Suprapubic skin (tissue), 4 donors: ENCODE measurements at regions not wholly inside any gene's neighbourhood (a gene's known extent, or its start where the extent isn't known, plus 50 kb on each side); places are given as distances from the start of the nearest gene placed in this dataset.

Experiments used
- DNase-seq, 2 donors: peaks; one replicate each; pipeline ENCODE4 v3.0.0-alpha.2; 2019; ENCODE audit warnings: low spot score in 2 of 2
- H3K27ac ChIP-seq: fragments of 200-600 bp; sonication (generic); one replicate; pipeline ENCODE4 v1.5.1; 2019
- H3K27me3 ChIP-seq: fragments of 200-600 bp; sonication (generic); one replicate; pipeline ENCODE4 v1.5.1; 2019
- H3K36me3 ChIP-seq: fragments of 200-600 bp; sonication (generic); one replicate; pipeline ENCODE4 v1.5.1; 2019
- H3K4me1 ChIP-seq: fragments of 200-600 bp; sonication (generic); one replicate; pipeline ENCODE4 v1.5.1; 2019
- H3K4me3 ChIP-seq: fragments of 200-600 bp; sonication (generic); one replicate; pipeline ENCODE4 v1.5.1; 2019; ENCODE audit warnings: mild to moderate bottlenecking
- H3K9me3 ChIP-seq: fragments of 200-600 bp; sonication (generic); one replicate; pipeline ENCODE4 v1.5.1; 2019
- EP300 ChIP-seq: sonication (generic); formaldehyde crosslinking; IDR thresholded peaks from one replicate; pipeline ENCODE4 v1.6.1; 2017; ENCODE audit warnings: antibody characterized with exemption
- POLR2A ChIP-seq, 2 donors: fragments of 450-650 bp; IDR thresholded peaks; one replicate each; pipeline ENCODE4 v1.6.1; 2017; ENCODE audit warnings: antibody characterized with exemption in 2 of 2, mild to moderate bottlenecking in 2 of 2, moderate library complexity in 2 of 2
- POLR2AphosphoS5 ChIP-seq, 3 donors: sonication (generic); formaldehyde crosslinking; IDR thresholded peaks; one replicate each; pipeline ENCODE4 v1.6.1; 2017; ENCODE audit warnings: antibody characterized with exemption in 3 of 3
- WGBS: methylation state at CpG from one replicate; pipeline ENCODE4 v1.1.5; 2018; 5-methylcytosine and 5-hydroxymethylcytosine counted together
- TF ChIP-seq, protein P1 (sequence below), 2 donors: fragments of 200-600 bp in 1 of 2; fragments of 450-650 bp in 1 of 2; sonication (generic) in 1 of 2; IDR thresholded peaks; one replicate each; pipeline ENCODE4 v1.5.1; 2016 to 2019; ENCODE audit warnings: antibody characterized with exemption in 2 of 2, mild to moderate bottlenecking in 1 of 2, moderate library complexity in 1 of 2

DNA sequence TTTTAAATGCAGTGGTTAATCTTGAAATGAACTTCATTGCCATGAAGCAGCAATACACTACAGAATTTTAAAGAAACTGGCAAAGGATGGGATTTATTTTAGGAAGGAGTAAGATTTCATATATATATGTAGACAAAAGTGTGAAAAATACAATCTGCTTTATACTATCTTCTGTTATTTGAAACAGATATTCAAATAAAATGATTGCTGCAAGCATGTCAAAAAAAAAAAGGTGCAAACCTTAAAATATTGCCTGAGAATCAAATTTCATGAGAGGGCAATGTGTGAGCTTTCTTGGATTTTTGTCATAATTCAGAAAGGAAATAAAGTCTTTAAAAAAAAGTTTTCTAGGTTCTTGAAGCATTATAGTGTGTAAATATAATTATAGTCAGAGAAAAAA, 705.0 kb upstream of the CDH10 start:
- TF ChIP-seq, protein P1, sequence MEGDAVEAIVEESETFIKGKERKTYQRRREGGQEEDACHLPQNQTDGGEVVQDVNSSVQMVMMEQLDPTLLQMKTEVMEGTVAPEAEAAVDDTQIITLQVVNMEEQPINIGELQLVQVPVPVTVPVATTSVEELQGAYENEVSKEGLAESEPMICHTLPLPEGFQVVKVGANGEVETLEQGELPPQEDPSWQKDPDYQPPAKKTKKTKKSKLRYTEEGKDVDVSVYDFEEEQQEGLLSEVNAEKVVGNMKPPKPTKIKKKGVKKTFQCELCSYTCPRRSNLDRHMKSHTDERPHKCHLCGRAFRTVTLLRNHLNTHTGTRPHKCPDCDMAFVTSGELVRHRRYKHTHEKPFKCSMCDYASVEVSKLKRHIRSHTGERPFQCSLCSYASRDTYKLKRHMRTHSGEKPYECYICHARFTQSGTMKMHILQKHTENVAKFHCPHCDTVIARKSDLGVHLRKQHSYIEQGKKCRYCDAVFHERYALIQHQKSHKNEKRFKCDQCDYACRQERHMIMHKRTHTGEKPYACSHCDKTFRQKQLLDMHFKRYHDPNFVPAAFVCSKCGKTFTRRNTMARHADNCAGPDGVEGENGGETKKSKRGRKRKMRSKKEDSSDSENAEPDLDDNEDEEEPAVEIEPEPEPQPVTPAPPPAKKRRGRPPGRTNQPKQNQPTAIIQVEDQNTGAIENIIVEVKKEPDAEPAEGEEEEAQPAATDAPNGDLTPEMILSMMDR (IDR thresholded peaks at IDR 0.05) = no peak
- TF ChIP-seq POLR2AphosphoS5 (IDR thresholded peaks at IDR 0.05) = no peak
- TF ChIP-seq EP300 = no peak
- no peak for TF ChIP-seq POLR2A (IDR thresholded peaks at IDR 0.05)
- no peaks in the 10 kb centered on the region for H3K36me3 ChIP-seq
- H3K4me3 ChIP-seq = no peak overlapping the region
- H3K27ac ChIP-seq = no peak overlapping the region
- DNase-seq = no peak
- H3K27me3 ChIP-seq = no peaks in the 10 kb centered on the region
- H3K4me1 ChIP-seq = no peaks in the 10 kb centered on the region
- H3K9me3 ChIP-seq = no peaks in the 10 kb centered on the region

- Histone ChIP-seq H3K4me1 (no peaks in the 10 kb centered on the region), H3K27ac (no peak overlapping the region), H3K9me3 (no peaks in the 10 kb centered on the region), H3K36me3 (no peaks in the 10 kb centered on the region), H3K27me3 (no peaks in the 10 kb centered on the region), H3K4me3 (no peak overlapping the region)
- DNase-seq = no peak
- TF ChIP-seq EP300 (no peak), POLR2A (IDR thresholded peaks at IDR 0.05) (no peak), POLR2AphosphoS5 (IDR thresholded peaks at IDR 0.05) (no peak)
- TF ChIP-seq, protein P1 (IDR thresholded peaks at IDR 0.05) = no peak
- 45% methylated on average over 5 of the region's 5 CpGs for WGBS
Observed at GRCh38 chr5:25345240-25345771, 700.5 kb upstream of the CDH10 start.

DNA sequence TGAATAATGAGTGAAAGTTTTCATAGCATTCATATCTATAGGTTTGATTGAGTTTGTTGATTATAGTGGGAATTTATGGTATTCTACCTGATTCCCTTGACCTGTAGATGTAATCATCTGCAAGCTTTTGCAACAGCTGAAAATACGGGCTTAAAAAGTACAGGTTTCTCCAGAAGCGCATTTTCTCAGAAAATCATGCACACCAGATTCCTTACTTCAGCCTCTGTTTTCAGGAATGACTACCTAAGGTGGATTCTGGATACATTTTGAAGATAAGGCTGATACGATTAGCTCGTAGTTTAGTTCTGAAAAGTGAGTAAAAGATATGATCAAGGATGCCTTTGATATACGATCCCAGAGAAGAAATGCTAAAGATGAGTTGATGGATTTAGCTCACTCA, 694.8 kb upstream of the CDH10 start:
- no peaks in the 10 kb centered on the region for H3K9me3 ChIP-seq
- no peak overlapping the region for H3K4me3 ChIP-seq
- H3K27me3 ChIP-seq = no peaks in the 10 kb centered on the region
- DNase-seq = no peak
- no peak overlapping the region for H3K27ac ChIP-seq
- 62% methylated on average over 5 of the region's 5 CpGs for WGBS
- no peaks in the 10 kb centered on the region for H3K4me1 ChIP-seq
- no peak for TF ChIP-seq POLR2A (IDR thresholded peaks at IDR 0.05)
- no peak for TF ChIP-seq EP300
- TF ChIP-seq, protein P1 (IDR thresholded peaks at IDR 0.05) = no peak
- no peak for TF ChIP-seq POLR2AphosphoS5 (IDR thresholded peaks at IDR 0.05)
- H3K36me3 ChIP-seq = no peaks in the 10 kb centered on the region

DNA sequence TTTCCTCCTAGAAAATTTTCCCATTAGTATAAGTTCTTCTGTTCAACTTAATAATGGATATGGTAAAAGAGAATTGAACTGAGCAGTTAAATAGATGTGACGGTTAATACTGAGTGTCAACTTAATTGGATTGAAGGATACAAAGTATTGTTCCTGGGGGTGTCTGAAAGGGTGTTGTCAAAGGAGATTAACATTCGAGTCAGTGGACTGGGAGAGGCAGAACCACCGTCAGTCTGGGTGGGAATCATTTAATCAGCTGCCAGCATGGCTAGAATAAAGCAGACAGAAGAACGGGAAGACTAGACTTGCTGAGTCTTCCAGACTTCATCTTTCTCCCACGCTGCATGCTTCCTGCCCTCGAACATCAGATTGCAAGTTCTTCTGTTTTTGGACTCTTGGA, 689.6 kb upstream of the CDH10 start:
- Histone ChIP-seq H3K36me3 (no peaks in the 10 kb centered on the region), H3K27me3 (no peaks in the 10 kb centered on the region), H3K27ac (no peak overlapping the region), H3K4me1 (no peaks in the 10 kb centered on the region), H3K4me3 (no peak overlapping the region), H3K9me3 (no peaks in the 10 kb centered on the region)
- no peak for DNase-seq
- 75% methylated on average over 6 of the region's 6 CpGs for WGBS
- TF ChIP-seq POLR2AphosphoS5 (IDR thresholded peaks at IDR 0.05) = no peak
- TF ChIP-seq, protein P1 (IDR thresholded peaks at IDR 0.05) = no peak
- no peak for TF ChIP-seq EP300
- TF ChIP-seq POLR2A (IDR thresholded peaks at IDR 0.05) = no peak

DNA sequence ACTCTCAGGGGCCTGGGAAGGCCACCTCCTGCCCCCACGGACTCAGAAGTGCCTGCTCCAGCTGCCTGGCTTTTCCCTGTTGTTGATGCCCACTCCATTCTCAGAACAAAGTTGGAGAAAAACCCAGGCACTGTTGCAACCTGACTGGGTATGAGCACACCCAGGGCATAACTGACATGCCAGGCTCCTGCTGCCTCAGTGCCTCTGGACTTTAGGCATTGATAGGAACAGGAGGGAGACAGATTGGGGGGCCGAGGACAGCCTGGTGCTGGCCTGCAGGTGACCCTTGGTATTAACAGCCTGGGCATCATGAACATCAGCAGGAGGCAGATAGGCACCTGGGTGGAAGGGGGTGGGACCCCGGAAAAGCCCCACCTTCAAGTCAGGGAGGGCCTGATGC, 685.9 kb upstream of the CDH10 start:
- no peak for DNase-seq
- Histone ChIP-seq H3K4me3 (no peak overlapping the region), H3K27me3 (no peaks in the 10 kb centered on the region), H3K9me3 (no peaks in the 10 kb centered on the region), H3K4me1 (no peaks in the 10 kb centered on the region), H3K36me3 (no peaks in the 10 kb centered on the region), H3K27ac (no peak overlapping the region)
- 93% methylated on average over 2 of the region's 3 CpGs for WGBS
- TF ChIP-seq POLR2AphosphoS5 (IDR thresholded peaks at IDR 0.05) (no peak), EP300 (no peak), POLR2A (IDR thresholded peaks at IDR 0.05) (no peak)
- TF ChIP-seq, protein P1 (IDR thresholded peaks at IDR 0.05) = no peak
